Prostate gland (tissue), 2 donors: ENCODE measurements at regions not wholly inside any gene's neighbourhood (a gene's known extent, or its start where the extent isn't known, plus 50 kb on each side); places are given as distances from the start of the nearest gene placed in this dataset.

Source experiments
- CTCF ChIP-seq, 4 experiments: fragments of 200-600 bp in 2 of 4; fragments of 450-650 bp in 2 of 4; sonication (generic) in 2 of 4; IDR thresholded peaks; 1 replicate in 3 of 4; 2 replicates in 1 of 4; pipeline ENCODE4 v1.5.1; 2016 to 2019; ENCODE audit warnings: antibody characterized with exemption in 4 of 4, mild to moderate bottlenecking in 2 of 4, moderate library complexity in 2 of 4
- POLR2AphosphoS5 ChIP-seq: sonication (generic); formaldehyde crosslinking; IDR thresholded peaks from one replicate; pipeline ENCODE4 v1.6.1; 2017; ENCODE audit warnings: antibody characterized with exemption

GRCh38 chr13:85420136-85420535 lies 379.1 kb downstream of the SLITRK6 start:
- TF ChIP-seq CTCF (IDR thresholded peaks at IDR 0.05) (no peak), POLR2AphosphoS5 (no peak)
